ENCODE measurements at regions not wholly inside any gene's neighbourhood (a gene's known extent, or its start where the extent isn't known, plus 50 kb on each side); places are given as distances from the start of the nearest gene placed in this dataset.

DNA sequence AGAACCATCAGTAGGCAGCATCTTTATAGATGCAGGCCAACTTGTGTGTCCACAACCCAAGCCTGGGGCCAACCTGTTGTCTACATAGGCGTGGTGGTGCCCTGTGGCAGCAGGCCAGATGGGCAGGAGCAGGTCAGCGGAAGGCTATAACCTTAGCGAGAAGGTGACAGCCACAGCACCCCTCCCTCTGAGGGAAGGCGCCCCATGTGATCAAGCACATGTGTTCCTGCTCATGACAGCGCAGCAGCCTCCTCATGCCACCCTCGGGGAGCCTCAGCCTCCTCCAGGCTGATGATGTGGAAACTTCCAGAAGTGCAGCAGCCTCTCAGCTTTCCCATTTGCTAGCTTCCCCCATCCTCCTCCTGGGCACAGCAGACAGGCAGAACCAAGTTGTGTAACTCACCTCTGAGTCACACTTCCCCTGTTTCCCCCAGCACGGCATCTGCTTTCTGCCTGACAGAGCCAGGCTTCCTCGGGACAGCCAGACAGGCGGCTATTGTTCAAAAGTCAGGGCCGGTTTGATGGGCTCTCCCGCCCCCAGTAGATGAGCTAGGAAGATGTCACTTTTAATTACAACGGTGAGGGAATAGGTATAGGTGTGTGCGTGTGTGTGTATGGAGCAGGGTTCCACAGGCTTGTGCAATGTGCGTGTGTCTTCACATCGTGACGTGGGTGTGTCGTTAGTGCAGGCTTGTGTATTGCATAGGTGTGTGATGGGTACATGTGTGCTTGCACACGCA is 312.0 kb upstream of the ZMIZ1 start:
- peak; percentile 65 to 85 for DNase-seq (ENCODE audit: low spot score in 2 of 2)
- 55 to 62% methylated on average over 16 to 17 of the region's 18 CpGs for WGBS, 2 donors
- Histone ChIP-seq H3K4me3 (no peak overlapping the region), H3K36me3 (no peaks in the 10 kb centered on the region), H3K4me1 (peaks cover 0 to 25% (median 7%) of the 10 kb centered on the region in 4 donors), H3K9me3 (no peaks in the 10 kb centered on the region), H3K27ac (peak overlapping the region in 2 of 4 donors; percentile 54 to 75), H3K27me3 (no peaks in the 10 kb centered on the region)
- no peak for TF ChIP-seq POLR2A (IDR thresholded peaks at IDR 0.05)
- peak; percentile 68 to 91 for TF ChIP-seq EP300 (IDR thresholded peaks at IDR 0.05)
- TF ChIP-seq CTCF (IDR thresholded peaks at IDR 0.05), result peak in 1 of 5 experiments; percentile 13

GRCh38 chr10:78757344-78757925 is 311.3 kb upstream of the ZMIZ1 start:
- H3K27ac ChIP-seq, result peak overlapping the region in 2 of 4 donors; percentile 34 to 75

GRCh38 chr10:78758176-78758575 is 310.6 kb upstream of the ZMIZ1 start:
- no peak overlapping the region for H3K27ac ChIP-seq
- no peak for DNase-seq (ENCODE audit: low spot score in 2 of 2)
- 92 to 96% methylated on average over 2 to 6 of the region's 6 CpGs for WGBS, 2 donors
- no peaks in the 10 kb centered on the region for H3K36me3 ChIP-seq
- no peaks in the 10 kb centered on the region for H3K9me3 ChIP-seq
- H3K4me1 ChIP-seq, result peaks cover 0 to 29% (median 7%) of the 10 kb centered on the region in 4 donors
- no peaks in the 10 kb centered on the region for H3K27me3 ChIP-seq
- no peak for TF ChIP-seq CTCF (IDR thresholded peaks at IDR 0.05)
- no peak for TF ChIP-seq POLR2A (IDR thresholded peaks at IDR 0.05)
- no peak for TF ChIP-seq EP300 (IDR thresholded peaks at IDR 0.05)
- no peak overlapping the region for H3K4me3 ChIP-seq

More at GRCh38 chr10:78757344-78757925, 311.3 kb upstream of the ZMIZ1 start:
- no peaks in the 10 kb centered on the region for H3K36me3 ChIP-seq
- no peaks in the 10 kb centered on the region for H3K9me3 ChIP-seq
- H3K27me3 ChIP-seq, result no peaks in the 10 kb centered on the region
- peaks cover 0 to 25% (median 7%) of the 10 kb centered on the region in 4 donors for H3K4me1 ChIP-seq
- TF ChIP-seq EP300 (IDR thresholded peaks at IDR 0.05), result no peak
- no peak for TF ChIP-seq POLR2A (IDR thresholded peaks at IDR 0.05)
- TF ChIP-seq CTCF (IDR thresholded peaks at IDR 0.05), result no peak
- H3K4me3 ChIP-seq, result no peak overlapping the region
- DNase-seq (ENCODE audit: low spot score in 2 of 2), result no peak
- WGBS, 2 donors, result 60 to 63% methylated on average over 16 of the region's 16 CpGs

- 89 to 91% methylated on average over 5 of the region's 5 CpGs for WGBS, 2 donors
- no peak overlapping the region for H3K27ac ChIP-seq
- H3K4me3 ChIP-seq, result no peak overlapping the region
- no peaks in the 10 kb centered on the region for H3K27me3 ChIP-seq
- H3K9me3 ChIP-seq, result no peaks in the 10 kb centered on the region
- H3K36me3 ChIP-seq, result no peaks in the 10 kb centered on the region
- TF ChIP-seq CTCF (IDR thresholded peaks at IDR 0.05) (no peak), EP300 (IDR thresholded peaks at IDR 0.05) (no peak), POLR2A (IDR thresholded peaks at IDR 0.05) (no peak)
- H3K4me1 ChIP-seq, result peaks cover 0 to 43% (median 14%) of the 10 kb centered on the region in 4 donors
- no peak for DNase-seq (ENCODE audit: low spot score in 2 of 2)
Measured at GRCh38 chr10:78759456-78760120, 309.2 kb upstream of the ZMIZ1 start.

Data from tibial nerve (tissue), 4 donors.